Smooth muscle cell (in vitro differentiated cells): ENCODE measurements at regions not wholly inside any gene's neighbourhood (a gene's known extent, or its start where the extent isn't known, plus 50 kb on each side); places are given as distances from the start of the nearest gene placed in this dataset.

Source experiments
- DNase-seq: peaks from one replicate; lab custom pipeline; 2025; ENCODE audit not compliant: unreplicated experiment; lab: John Stamatoyannopoulos, UW
- H2AFZ ChIP-seq: fragments of 200-600 bp; sonication (generic); 2 replicates; pipeline ENCODE4 v1.6.0; 2016; ENCODE audit warnings: antibody characterized with exemption, low read depth, mild to moderate bottlenecking
- H3F3A ChIP-seq: fragments of 200-600 bp; sonication (generic); 2 replicates; pipeline ENCODE4 v1.6.0; 2017; ENCODE audit warnings: antibody characterized with exemption, low read depth
- H3K27ac ChIP-seq: fragments of 200-600 bp; sonication (generic); 2 replicates; pipeline ENCODE4 v1.5.1; 2016; ENCODE audit warnings: low read depth, mild to moderate bottlenecking
- H3K27me3 ChIP-seq: fragments of 200-600 bp; sonication (generic); 2 replicates; pipeline ENCODE4 v1.6.1; 2016; ENCODE audit warnings: low read depth, mild to moderate bottlenecking
- H3K36me3 ChIP-seq: fragments of 200-600 bp; sonication (generic); 2 replicates; pipeline ENCODE4 v1.5.1; 2016; ENCODE audit warnings: low read depth
- H3K4me1 ChIP-seq: fragments of 200-600 bp; sonication (generic); 2 replicates; pipeline ENCODE4 v1.5.1; 2016; ENCODE audit warnings: low read depth
- H3K4me2 ChIP-seq: fragments of 200-600 bp; sonication (generic); 2 replicates; pipeline ENCODE4 v1.6.0; 2016; ENCODE audit warnings: mild to moderate bottlenecking
- H3K4me3 ChIP-seq: fragments of 200-600 bp; sonication (generic); 2 replicates; pipeline ENCODE4 v1.5.1; 2016; ENCODE audit warnings: mild to moderate bottlenecking
- H3K79me2 ChIP-seq: fragments of 200-600 bp; sonication (generic); 2 replicates; pipeline ENCODE4 v1.6.0; 2016; ENCODE audit warnings: low read depth, mild to moderate bottlenecking
- H3K9ac ChIP-seq: fragments of 200-600 bp; sonication (generic); 2 replicates; pipeline ENCODE4 v1.6.0; 2016; ENCODE audit warnings: low read depth
- H3K9me3 ChIP-seq: fragments of 200-600 bp; sonication (generic); replicated peaks from 2 replicates; pipeline ENCODE4 v1.5.1; 2016; ENCODE audit warnings: low read depth
- H4K20me1 ChIP-seq: fragments of 200-600 bp; sonication (generic); 2 replicates; pipeline ENCODE4 v1.6.0; 2016; ENCODE audit warnings: low read depth
- CTCF ChIP-seq: fragments of 200-600 bp; sonication (generic); IDR thresholded peaks from 2 replicates; pipeline ENCODE4 v1.5.1; 2017; ENCODE audit warnings: borderline replicate concordance, mild to moderate bottlenecking, antibody characterized with exemption; ENCODE audit not compliant: insufficient read depth, poor library complexity, severe bottlenecking
- WGBS: methylation state at CpG from one replicate; pipeline ENCODE4 v1.1.7; 2016; ENCODE audit warnings: low lambda C conversion rate; 5-methylcytosine and 5-hydroxymethylcytosine counted together

GRCh38 chr5:4137781-4138180 lies 542.1 kb downstream of the IRX1 start:
- H3K9me3 ChIP-seq: no peaks in the 10 kb centered on the region
- 85% methylated on average over 7 of the region's 7 CpGs for WGBS
- no peak overlapping the region for H3K27ac ChIP-seq
- DNase-seq: no peak
- H3K79me2 ChIP-seq: no peaks in the 10 kb centered on the region
- no peaks in the 10 kb centered on the region for H4K20me1 ChIP-seq
- H3K27me3 ChIP-seq: no peaks in the 10 kb centered on the region
- TF ChIP-seq CTCF: no peak
- no peak overlapping the region for H3K9ac ChIP-seq
- H3K4me3 ChIP-seq: no peak overlapping the region
- H3K4me2 ChIP-seq: no peak overlapping the region
- H3F3A ChIP-seq: no peaks in the 10 kb centered on the region
- no peaks in the 10 kb centered on the region for H3K36me3 ChIP-seq
- no peak overlapping the region for H2AFZ ChIP-seq
- no peaks in the 10 kb centered on the region for H3K4me1 ChIP-seq

GRCh38 chr5:4142842-4143241 lies 547.2 kb downstream of the IRX1 start:
- WGBS: 62% methylated on average over 6 of the region's 6 CpGs
- no peak for DNase-seq
- H3F3A ChIP-seq: no peaks in the 10 kb centered on the region
- TF ChIP-seq CTCF: no peak
- no peaks in the 10 kb centered on the region for H3K9me3 ChIP-seq
- H3K4me1 ChIP-seq: no peaks in the 10 kb centered on the region
- H3K36me3 ChIP-seq: no peaks in the 10 kb centered on the region
- no peaks in the 10 kb centered on the region for H3K79me2 ChIP-seq
- no peak overlapping the region for H2AFZ ChIP-seq
- no peak overlapping the region for H3K4me2 ChIP-seq
- H4K20me1 ChIP-seq: no peaks in the 10 kb centered on the region
- H3K9ac ChIP-seq: no peak overlapping the region
- no peak overlapping the region for H3K4me3 ChIP-seq
- H3K27ac ChIP-seq: no peak overlapping the region
- no peaks in the 10 kb centered on the region for H3K27me3 ChIP-seq

GRCh38 chr5:4144411-4145007 lies 548.9 kb downstream of the IRX1 start:
- Histone ChIP-seq H3K27me3 (no peaks in the 10 kb centered on the region), H3K36me3 (no peaks in the 10 kb centered on the region), H2AFZ (no peak overlapping the region), H4K20me1 (no peaks in the 10 kb centered on the region), H3F3A (no peaks in the 10 kb centered on the region), H3K4me2 (no peak overlapping the region), H3K27ac (no peak overlapping the region), H3K79me2 (no peaks in the 10 kb centered on the region), H3K4me3 (no peak overlapping the region), H3K4me1 (no peaks in the 10 kb centered on the region), H3K9me3 (no peaks in the 10 kb centered on the region), H3K9ac (no peak overlapping the region)
- no peak for TF ChIP-seq CTCF
- no peak for DNase-seq
- 93% methylated on average over 23 of the region's 23 CpGs for WGBS

GRCh38 chr5:4145511-4145910 lies 549.9 kb downstream of the IRX1 start:
- WGBS: 90% methylated on average over 3 of the region's 3 CpGs
- Histone ChIP-seq H3F3A (no peaks in the 10 kb centered on the region), H4K20me1 (no peaks in the 10 kb centered on the region), H3K27me3 (no peaks in the 10 kb centered on the region), H2AFZ (no peak overlapping the region), H3K27ac (no peak overlapping the region), H3K79me2 (no peaks in the 10 kb centered on the region), H3K4me2 (no peak overlapping the region), H3K36me3 (no peaks in the 10 kb centered on the region), H3K9ac (no peak overlapping the region), H3K9me3 (no peaks in the 10 kb centered on the region), H3K4me1 (no peaks in the 10 kb centered on the region), H3K4me3 (no peak overlapping the region)
- no peak for DNase-seq
- no peak for TF ChIP-seq CTCF
